GM19035 (cell line): ENCODE measurements at regions not wholly inside any gene's neighbourhood (a gene's known extent, or its start where the extent isn't known, plus 50 kb on each side); places are given as distances from the start of the nearest gene placed in this dataset.

Experiments
- ATAC-seq: cut with Tn5 transposase; IDR thresholded peaks from one replicate; pipeline ENCODE4 v1.9.1; 2021; ENCODE audit not compliant: unreplicated experiment

GRCh38 chr6:105909106-105909505 is 177.0 kb upstream of the PRDM1 start:
- ATAC-seq: no peak

GRCh38 chr6:105907991-105908390 is 178.1 kb upstream of the PRDM1 start:
- ATAC-seq: no peak

- no peak for ATAC-seq
These were observed 178.8 kb upstream of the PRDM1 start for GRCh38 chr6:105907301-105907700.

- ATAC-seq: no peak
These were observed 183.6 kb upstream of the PRDM1 start for GRCh38 chr6:105902401-105903031.

- ATAC-seq: no peak
These were observed 184.6 kb upstream of the PRDM1 start for GRCh38 chr6:105901583-105901982.

GRCh38 chr6:105900125-105900937 is 185.8 kb upstream of the PRDM1 start:
- no peak for ATAC-seq

GRCh38 chr6:105898286-105898685 is 187.8 kb upstream of the PRDM1 start:
- peak; percentile 68 for ATAC-seq

- ATAC-seq: no peak
These were observed 189.0 kb upstream of the PRDM1 start for GRCh38 chr6:105897131-105897530.

GRCh38 chr6:105896821-105897095 is 189.4 kb upstream of the PRDM1 start:
- no peak for ATAC-seq

- no peak for ATAC-seq
These were observed 189.9 kb upstream of the PRDM1 start for GRCh38 chr6:105896052-105896820.

- ATAC-seq: no peak
These were observed 191.6 kb upstream of the PRDM1 start for GRCh38 chr6:105894556-105894955.

GRCh38 chr6:105893741-105894140 is 192.4 kb upstream of the PRDM1 start:
- ATAC-seq: no peak

GRCh38 chr6:105892577-105893262 is 193.4 kb upstream of the PRDM1 start:
- ATAC-seq: peak; percentile 86

- ATAC-seq: no peak
These were observed 195.5 kb upstream of the PRDM1 start for GRCh38 chr6:105890521-105891244.

GRCh38 chr6:105889902-105890301 is 196.2 kb upstream of the PRDM1 start:
- ATAC-seq: no peak

- no peak for ATAC-seq
These were observed 199.2 kb upstream of the PRDM1 start for GRCh38 chr6:105886814-105887544.

- no peak for ATAC-seq
These were observed 199.9 kb upstream of the PRDM1 start for GRCh38 chr6:105886066-105886813.

GRCh38 chr6:105884426-105884825 is 201.7 kb upstream of the PRDM1 start:
- no peak for ATAC-seq

- no peak for ATAC-seq
These were observed 202.1 kb upstream of the PRDM1 start for GRCh38 chr6:105884011-105884410.
